ENCODE measurements at regions not wholly inside any gene's neighbourhood (a gene's known extent, or its start where the extent isn't known, plus 50 kb on each side); places are given as distances from the start of the nearest gene placed in this dataset.

GRCh38 chr1:163013826-163014600 lies 55.1 kb upstream of the RGS4 start:
- DNase-seq (ENCODE audit: low spot score), result no peak

- no peak for DNase-seq (ENCODE audit: low spot score)
Measured at GRCh38 chr1:163006051-163006834, 62.9 kb upstream of the RGS4 start.

DNA sequence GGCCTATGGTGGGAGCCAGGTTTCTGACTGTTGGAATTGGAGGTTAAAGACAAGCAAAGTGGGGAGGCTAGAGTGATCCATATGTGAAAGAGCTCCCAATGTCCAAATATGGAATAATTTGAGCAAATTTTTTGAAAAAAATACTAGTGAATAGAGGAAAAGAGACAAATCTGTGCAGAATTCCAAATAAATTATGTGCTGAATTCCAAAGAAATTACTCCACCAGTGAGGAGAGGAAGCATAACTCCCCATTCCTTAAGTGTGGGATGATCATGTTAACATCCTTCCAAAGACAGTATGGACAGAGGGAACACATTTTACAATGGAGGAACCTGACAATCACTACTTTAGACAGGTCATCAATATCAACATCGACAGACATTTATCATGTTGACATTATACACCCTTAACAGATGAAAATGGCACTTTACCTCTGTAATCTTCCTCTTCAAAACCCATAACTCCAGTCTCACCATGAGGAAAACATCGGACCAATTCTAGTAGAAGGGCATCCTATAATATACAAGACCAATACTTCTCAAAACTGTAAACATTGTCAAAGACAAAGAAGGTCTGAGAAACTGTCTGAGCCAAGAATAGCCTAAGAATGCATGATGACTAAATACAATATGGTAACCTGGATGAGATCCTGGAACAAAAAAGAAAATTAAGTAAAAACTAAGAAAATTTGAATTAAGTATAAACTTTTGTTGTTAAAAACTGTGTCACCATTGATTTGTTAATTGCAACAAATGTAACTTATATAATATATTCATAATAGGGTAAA lies 71.5 kb upstream of the RGS4 start:
- DNase-seq (ENCODE audit: low spot score), result no peak

DNA sequence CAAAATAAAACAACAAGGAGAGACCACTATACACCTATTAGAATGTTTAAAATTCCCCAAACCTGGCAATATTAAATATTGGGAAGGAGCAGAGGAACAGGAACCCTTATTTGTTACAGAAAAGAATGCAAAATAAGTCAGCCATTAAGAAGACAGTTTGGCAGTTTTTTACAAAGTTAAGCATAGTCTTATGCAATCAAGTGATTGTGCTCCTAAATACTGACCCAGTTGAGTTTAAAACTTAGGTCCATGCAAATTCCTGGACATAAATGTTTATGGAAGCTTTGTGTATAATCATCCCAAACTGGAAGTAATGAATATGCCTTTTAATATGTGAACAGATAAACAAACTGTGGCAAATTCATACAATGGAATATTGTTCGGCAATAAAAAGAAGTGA lies 72.9 kb upstream of the RGS4 start:
- no peak for DNase-seq (ENCODE audit: low spot score)

GRCh38 chr1:162994921-162995320 lies 74.2 kb upstream of the RGS4 start:
- no peak for DNase-seq (ENCODE audit: low spot score)

DNA sequence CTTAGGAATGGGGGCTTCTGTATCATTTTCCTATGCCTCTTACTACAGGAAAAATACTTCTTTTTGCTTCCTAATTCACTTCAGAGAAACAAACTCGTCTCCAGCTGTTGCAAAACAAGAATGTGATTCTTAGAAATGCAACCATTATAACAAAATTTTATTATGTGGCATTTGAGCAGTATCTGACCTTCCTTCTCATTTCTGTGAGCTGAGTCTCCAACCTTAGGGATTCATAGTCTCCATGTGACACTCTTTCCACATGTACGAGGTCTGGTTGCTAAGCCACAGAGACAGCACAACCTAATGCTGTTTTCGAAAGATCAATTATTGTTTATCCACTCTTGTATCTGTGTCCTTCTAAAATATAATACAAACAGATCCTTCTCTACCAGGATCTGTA lies 75.3 kb upstream of the RGS4 start:
- DNase-seq (ENCODE audit: low spot score), result peak; percentile 44

DNA sequence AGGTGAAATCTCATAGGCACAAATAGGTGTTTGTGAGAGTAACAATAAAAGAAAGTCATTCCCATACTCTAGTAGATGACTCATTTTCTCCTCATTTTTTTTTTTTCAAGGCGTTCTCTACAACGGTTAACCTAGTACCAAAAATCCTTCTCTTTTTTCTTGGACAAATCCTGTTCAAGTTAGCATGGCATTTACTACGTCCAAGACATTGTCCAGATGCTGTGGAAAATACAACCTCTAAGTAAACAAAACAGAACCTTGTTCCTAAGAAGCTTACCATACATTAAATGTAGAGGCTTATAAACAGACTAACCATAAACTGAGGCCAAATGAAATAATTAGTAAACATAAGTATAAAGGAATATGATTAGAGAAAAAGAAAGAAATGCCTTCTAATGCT lies 76.2 kb upstream of the RGS4 start:
- DNase-seq (ENCODE audit: low spot score), result no peak

- DNase-seq (ENCODE audit: low spot score), result no peak
Measured at GRCh38 chr1:162991444-162991843, 77.7 kb upstream of the RGS4 start.

- no peak for DNase-seq (ENCODE audit: low spot score)
Measured at GRCh38 chr1:162990665-162991064, 78.5 kb upstream of the RGS4 start.

DNA sequence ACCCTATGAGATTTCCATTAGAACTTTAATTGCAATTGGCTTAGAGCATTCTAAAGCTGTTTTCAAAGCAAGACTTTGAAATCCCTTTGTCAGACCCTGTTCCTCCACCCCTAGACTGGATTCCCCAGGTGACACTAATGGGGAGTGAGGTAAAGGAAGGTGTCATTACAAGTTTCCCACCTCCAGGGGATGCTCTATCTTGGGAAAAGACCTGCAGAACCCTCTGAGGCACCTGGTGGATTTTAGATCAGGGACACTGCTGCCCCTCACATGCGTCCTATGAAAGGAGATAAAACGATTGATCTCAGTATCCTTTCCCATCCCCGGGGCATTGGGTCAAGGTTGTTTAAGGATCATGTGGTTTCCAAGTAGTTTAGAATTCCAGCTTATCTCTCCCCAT lies 80.3 kb upstream of the RGS4 start:
- DNase-seq (ENCODE audit: low spot score), result no peak

DNA sequence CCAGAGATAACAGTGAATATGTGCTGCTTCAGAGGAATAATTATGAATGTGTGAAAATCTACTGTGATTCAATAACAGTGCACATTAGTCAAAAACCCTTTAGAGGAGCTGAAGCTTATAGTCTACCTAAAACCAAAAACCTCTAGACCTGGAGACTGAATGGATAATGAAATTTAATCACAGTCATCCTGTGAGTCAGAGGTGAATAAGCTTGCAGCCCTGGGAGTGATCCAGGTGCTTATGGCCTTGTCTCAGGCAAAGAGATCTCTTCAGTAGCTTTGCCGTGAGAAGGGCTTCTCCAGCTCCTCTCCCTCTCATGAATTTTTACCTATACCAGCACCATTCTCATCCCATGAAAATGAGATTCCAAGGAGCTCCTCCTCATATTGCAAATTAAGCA lies 81.3 kb upstream of the RGS4 start:
- peak; percentile 46 for DNase-seq (ENCODE audit: low spot score)

DNA sequence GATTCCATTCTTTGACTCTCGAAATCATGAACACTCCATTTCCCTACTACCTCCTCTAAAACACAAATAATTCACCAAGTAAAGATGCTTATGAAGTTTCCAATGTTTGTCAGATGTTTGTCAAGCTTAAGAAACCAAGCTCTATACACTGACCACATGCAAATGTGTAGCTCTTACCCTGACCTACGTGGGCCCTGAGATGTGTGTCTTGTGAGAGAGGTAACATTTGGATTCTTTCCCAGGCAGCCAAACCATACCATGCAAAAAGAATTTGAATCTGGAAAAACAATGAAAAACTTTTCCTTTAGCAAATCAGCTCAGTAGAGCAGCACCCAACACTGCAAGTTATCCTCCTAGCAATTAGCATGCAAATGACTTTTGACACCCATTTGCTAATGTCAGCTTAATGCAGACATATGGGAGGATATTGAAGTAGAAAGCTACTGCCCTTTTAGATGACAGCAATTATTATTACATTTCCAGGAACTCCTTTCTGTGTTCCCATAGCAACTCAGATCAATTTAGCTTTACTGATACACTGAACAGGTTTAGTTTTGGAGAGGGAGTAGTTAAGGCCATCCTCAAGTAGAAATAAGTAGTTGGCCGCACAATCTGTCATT lies 83.2 kb upstream of the RGS4 start:
- DNase-seq (ENCODE audit: low spot score), result no peak

- DNase-seq (ENCODE audit: low spot score), result no peak
Measured at GRCh38 chr1:162984699-162985098, 84.5 kb upstream of the RGS4 start.

DNA sequence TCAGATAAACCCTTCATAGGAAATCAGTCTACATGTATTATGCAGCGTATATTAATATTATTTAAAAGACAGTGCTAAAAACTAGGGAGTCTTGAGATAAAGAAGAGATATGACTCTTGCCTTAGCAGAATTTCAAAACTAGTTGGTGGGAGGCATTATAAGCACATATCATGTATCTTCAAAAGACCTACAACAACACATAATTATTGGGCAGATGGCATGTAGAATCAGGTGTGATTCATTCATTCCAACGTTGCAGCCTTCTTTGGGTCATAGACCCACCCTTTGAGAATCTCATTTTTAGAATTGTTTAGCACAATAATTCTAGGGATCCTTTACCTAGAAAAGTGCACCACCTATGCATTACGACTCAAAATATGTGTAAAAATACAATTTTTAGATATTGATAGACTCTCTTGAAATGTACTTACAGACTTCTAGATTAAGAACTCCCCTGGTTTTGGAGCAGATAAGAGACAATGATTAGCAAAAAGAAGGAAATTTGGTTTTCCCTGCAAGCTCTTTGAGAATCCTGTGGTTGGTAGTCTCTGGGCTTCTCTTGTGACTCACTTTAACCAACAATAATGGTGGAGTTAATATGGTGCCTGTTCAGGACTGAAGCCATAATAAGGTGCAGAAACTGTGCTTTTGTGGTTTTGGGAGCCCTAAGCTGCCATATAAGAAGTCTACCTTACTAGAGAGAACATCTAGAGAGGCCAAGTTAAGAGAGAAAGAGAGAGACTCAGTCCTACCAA lies 85.3 kb upstream of the RGS4 start:
- no peak for DNase-seq (ENCODE audit: low spot score)

DNA sequence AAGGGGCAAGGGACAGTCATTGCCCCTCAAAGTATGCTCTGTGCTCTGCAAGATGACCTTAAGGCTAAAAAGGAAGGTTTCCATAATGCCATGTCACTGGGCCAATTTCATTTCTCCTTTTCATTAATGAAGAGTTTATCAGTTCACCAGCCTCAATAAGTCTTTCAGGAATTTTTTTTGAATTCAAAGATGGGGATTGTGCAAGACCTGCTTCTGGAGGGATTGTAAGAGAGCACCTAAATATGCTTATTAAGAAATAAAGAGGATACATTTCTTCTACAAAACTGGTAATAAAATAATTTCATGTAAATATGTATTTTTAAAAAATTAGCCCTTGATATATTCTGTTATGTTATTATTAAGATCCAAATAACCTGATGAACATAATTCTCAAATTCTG lies 86.8 kb upstream of the RGS4 start:
- DNase-seq (ENCODE audit: low spot score), result no peak

- peak; percentile 51 for DNase-seq (ENCODE audit: low spot score)
Measured at GRCh38 chr1:162977944-162978568, 91.1 kb upstream of the RGS4 start.

- DNase-seq (ENCODE audit: low spot score), result no peak
Measured at GRCh38 chr1:162976628-162977027, 92.5 kb upstream of the RGS4 start.

- DNase-seq (ENCODE audit: low spot score), result no peak
Measured at GRCh38 chr1:162974810-162975209, 94.4 kb upstream of the RGS4 start.

- DNase-seq (ENCODE audit: low spot score), result peak; percentile 75
Measured at GRCh38 chr1:162973381-162973795, 95.8 kb upstream of the RGS4 start.

DNA sequence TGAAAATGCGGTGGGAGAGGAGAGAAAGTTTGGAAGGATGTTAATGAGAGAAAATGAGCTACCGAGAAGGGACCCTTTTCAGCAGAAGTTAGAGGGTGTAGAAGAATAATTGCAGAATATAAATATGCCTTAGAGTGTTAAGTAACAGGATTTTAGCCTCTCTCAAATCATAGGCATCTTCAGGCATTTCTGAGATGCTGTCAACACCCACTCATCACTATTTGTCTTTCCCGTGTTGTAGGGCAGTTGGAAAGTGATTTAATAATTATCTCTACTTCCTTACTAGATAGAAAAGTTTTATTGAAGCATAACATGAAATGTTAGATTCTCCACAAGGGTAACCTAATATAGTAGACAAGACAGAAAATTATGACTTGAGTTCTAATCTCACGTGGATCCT lies 96.4 kb upstream of the RGS4 start:
- no peak for DNase-seq (ENCODE audit: low spot score)

GRCh38 chr1:162970021-162970420 lies 99.1 kb upstream of the RGS4 start:
- DNase-seq (ENCODE audit: low spot score), result no peak

Data from AG20443 (cell line).